Activated CD4-positive, alpha-beta T cell treated with anti-CD3 and anti-CD28 coated beads, Interleukin-2, amount 50 U/mL, for 16 hours (primary cell): ENCODE measurements at regions not wholly inside any gene's neighbourhood (a gene's known extent, or its start where the extent isn't known, plus 50 kb on each side); places are given as distances from the start of the nearest gene placed in this dataset.

Experiments
- DNase-seq: peaks from one replicate; pipeline ENCODE4 v3.0.0-alpha.2; 2020

DNA sequence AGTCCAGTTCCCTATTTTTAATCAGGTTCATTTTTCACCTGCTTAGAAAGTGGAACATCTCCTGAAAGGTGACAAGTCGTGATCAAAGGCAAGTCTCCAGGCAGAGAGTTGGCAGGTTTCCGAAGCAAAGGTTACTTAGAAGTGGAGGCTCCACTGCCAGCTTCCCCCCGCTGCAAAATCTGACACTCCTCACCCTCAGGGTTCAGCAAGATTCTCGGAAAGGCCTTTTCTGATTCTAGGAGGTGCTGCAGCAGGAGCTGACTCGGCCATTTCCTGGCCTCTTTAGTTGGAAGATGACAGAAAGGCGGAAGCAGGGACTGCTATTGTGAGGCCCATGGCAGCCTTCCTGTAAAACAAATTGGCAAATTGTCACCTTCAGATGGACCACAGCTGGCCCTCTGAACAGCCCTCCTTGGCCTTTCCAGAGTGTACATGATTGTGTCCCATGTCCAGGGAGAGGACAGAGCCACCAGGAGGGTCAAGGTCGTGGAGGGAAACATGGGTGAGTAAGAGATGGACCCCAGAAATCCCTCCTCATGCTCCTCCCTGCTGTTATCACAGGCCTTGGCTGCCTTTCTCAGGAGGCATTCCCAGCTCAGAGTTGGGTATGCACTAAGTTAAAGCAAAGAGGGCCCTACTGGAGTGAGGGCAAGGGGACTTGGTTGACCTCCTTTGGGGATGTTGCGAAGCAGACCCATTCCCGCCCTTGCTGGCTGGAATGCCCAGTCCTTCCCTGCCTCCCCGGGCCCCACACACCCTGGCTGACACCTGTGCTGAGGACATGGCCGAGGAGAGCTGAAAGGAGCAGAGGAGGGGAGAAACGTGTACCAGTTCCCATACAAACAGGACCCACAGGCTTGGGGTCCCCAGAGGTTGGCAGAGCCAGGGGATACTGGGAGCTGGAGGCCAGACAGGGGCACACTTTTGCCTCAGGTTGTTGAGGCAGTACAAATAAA lies 115.5 kb upstream of the IRF2BP2 start:
- peak; percentile 88 for DNase-seq

DNA sequence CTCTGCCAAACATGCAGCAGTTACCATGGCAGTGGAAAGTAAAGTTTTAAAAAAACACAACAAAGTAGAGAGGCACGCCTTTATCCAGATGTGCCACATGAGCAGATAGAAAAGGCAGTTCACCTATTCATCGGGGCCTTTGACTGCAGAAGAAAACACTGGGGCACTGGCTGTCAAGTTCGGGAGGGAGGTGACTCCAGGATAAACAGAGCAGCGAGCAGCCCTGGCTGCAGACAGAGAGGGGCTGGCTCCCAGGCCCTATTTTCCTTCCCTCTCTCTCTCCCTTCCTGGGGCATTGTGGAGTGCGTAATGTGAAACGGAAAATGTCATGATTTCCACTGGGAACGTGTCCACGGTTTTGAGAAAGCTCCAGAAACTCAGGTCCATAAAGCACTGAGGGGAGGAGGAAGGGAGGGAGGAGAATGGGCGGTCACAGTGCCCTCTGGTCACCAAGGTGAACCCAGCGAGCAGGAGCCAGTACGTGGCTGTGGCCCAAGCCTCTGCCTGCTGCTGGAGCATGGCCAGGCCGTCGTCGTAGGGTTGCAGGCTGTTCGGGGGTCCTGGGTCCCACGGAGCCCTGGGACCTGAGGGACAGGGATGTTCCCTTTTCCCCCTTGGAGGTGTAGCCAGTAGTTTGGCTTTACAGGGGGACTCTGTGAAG lies 114.7 kb upstream of the IRF2BP2 start:
- peak; percentile 40 for DNase-seq

DNA sequence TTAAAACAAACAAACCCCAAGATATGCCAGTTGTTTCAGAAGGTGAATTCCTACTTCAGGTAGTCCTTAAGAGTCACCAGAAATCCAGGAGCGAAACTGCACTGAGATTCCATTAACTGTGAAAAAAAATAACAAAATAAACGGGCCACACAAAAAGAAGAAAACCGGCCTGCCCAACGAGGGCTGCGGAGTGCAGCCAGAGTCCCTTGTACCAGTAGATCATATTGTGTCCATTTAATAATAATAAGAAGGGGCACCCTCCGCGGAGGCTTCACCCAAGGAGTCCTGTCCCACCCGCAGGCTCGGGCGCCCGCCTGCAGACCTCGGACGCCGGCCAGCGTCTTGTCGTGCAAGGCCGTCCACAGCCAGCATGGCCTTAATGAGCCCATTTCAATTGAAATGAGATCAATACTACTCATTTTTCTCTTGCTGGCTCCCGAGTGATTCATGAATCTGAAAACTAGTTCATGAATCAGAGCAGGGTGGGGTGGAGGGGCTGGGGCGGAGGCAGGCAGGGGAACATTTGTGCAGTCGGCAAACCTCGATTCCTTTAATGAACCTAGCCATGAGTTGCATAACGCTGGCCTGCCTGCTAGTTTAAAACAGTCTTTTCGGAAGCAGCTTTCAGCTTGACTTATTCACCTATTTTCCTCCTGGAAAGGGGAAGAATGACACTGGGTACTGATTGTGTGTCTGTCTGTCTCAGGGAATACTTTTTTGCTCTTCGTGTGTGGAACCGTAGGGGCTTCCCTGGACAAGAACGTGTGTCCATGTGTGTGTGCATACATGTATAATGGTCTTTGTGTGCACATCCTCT lies 113.1 kb upstream of the IRF2BP2 start:
- peak; percentile 78 for DNase-seq

GRCh38 chr1:234722270-234722704 lies 112.3 kb upstream of the IRF2BP2 start:
- no peak for DNase-seq

GRCh38 chr1:234721476-234722269 lies 111.7 kb upstream of the IRF2BP2 start:
- no peak for DNase-seq

DNA sequence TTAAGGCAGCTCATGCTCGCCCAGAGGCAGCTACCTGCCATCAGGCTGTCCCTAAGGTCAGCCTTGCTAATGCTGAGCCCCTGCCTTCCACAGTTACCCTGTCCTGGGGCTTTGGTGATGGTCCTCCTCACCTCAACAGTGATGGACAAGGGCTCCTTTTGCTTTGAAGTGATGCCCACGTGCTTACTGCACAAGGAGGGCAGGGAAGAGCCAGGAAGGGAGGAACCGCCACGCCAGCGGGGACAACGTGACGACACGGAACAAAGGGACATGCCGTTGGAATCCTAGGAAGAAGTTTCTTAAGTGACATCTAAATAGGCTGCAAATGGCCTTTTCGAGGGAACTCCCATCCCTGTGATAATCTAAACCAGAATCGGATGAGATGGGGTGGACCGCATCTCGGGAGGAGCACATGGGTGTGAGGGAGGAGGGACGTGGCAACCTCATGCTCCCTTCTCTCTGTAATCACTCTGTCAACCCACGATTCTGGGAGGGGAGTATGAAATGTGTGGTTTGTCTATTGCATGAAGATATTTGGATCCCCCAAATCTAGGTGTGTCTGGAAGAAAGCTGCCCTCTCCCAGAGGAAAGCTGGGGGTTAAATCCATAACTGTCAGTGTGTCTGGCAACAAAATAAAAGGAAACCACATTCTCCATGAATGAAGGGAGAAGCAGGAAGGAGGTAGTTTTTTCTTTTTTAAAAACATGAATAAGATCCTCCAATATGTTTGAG lies 110.9 kb upstream of the IRF2BP2 start:
- no peak for DNase-seq

- DNase-seq, result no peak
These were observed 109.7 kb upstream of the IRF2BP2 start for GRCh38 chr1:234719454-234720251.

GRCh38 chr1:234718496-234719453 lies 108.8 kb upstream of the IRF2BP2 start:
- DNase-seq, result no peak

DNA sequence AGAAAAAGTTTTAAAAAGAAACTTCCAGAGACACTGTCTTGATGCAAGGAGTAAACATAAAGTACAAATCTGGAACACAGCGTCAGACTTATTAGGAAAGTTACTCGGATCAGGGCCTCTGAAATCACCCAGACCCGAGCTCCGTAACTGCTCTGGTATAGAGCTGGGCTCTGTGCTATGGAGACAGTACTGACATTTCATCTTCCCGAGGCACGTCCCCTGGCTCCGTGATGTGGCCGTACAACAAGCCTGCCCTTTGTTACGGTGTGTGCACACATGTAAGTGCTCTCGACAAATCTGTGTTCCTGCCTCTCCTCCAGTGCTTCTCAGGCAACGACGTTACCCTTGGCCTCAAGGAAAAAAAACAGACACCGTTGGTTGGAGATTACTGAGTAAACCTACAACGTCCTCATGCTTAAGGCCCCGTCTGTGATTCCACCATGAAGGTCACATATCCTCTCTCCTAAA lies 107.0 kb upstream of the IRF2BP2 start:
- DNase-seq, result no peak

GRCh38 chr1:234715252-234716014 lies 105.5 kb upstream of the IRF2BP2 start:
- no peak for DNase-seq

DNA sequence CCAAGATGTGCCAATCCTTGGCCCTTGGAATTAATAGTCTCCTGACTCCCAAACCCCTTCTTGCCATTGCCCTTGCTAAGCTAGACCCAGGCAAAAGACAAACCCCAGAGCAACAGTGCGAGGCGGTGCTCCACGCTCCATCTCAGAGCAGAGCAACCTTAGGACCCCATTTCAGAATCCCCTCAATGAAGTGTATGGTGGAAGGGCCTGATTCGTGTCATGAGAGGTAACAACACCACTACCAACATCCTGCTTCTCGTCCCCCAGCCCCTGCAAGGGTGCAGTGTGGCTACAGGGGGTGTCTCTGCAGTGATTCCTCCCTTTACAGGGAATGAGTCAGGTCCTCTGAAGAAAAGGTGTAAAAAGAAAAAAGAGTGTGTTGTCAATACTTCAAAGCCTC lies 103.9 kb upstream of the IRF2BP2 start:
- DNase-seq, result no peak

GRCh38 chr1:234713440-234713839 lies 103.5 kb upstream of the IRF2BP2 start:
- no peak for DNase-seq

DNA sequence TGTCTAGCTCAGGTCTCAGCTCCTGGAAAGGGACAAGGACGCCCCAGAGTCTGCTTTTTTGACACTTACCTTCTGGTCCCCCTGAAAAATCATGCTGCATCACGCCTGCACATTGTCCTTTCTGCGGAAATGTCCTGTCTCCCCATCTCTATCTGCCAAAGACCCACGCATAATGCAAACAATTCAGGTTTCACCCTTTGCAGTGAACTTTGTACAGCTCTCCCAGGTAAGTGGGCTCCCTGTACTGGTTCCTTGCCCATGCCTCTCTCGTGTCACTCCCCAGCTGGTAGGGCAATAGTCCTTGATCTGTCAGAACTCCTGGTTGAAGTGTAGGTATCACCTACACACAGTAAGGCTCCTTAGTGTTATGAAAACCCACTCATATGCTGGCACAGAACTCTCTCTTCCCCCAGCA lies 102.9 kb upstream of the IRF2BP2 start:
- DNase-seq, result no peak

- DNase-seq, result no peak
These were observed 101.2 kb upstream of the IRF2BP2 start for GRCh38 chr1:234710936-234711724.

DNA sequence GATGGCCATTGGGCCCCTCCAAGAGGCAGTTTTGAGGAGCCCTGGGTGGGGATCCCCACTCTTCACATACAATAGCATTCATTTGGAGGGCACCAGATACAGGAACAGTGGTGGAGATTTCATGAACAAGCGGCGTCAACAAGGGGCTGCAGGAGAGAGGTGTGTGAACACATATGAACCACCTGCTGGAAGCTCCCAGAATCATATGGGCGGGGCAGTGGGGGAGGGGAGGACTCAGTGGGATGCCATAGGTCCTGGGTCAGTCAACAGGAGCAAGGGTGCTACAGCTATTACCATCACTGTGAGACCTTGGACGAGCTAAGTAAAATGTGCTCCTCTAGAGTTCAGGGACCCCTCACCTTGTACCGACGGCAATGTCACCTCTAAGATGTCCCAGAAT lies 100.4 kb upstream of the IRF2BP2 start:
- DNase-seq, result no peak

- no peak for DNase-seq
These were observed 99.7 kb upstream of the IRF2BP2 start for GRCh38 chr1:234709473-234710228.
